ENCODE measurements at regions not wholly inside any gene's neighbourhood (a gene's known extent, or its start where the extent isn't known, plus 50 kb on each side); places are given as distances from the start of the nearest gene placed in this dataset.
"Not testable (repeated sequence)": the region's sequence is repeated elsewhere in the genome, so short reads cannot be mapped to it uniquely, and the experiment has no call there.

- DNase-seq = no peak
Observed at GRCh38 chr4:53712408-53713020, 121.2 kb upstream of the LNX1 start.

GRCh38 chr4:53711926-53712325 is 120.6 kb upstream of the LNX1 start:
- DNase-seq = no peak

- DNase-seq = no peak
Observed at GRCh38 chr4:53709693-53710092, 118.4 kb upstream of the LNX1 start.

GRCh38 chr4:53707491-53707890 is 116.2 kb upstream of the LNX1 start:
- no peak for DNase-seq

GRCh38 chr4:53706422-53707032 is 115.2 kb upstream of the LNX1 start:
- DNase-seq = peak; percentile 6

GRCh38 chr4:53705972-53706371 is 114.7 kb upstream of the LNX1 start:
- no peak for DNase-seq

GRCh38 chr4:53705151-53705764 is 114.0 kb upstream of the LNX1 start:
- DNase-seq = no peak

GRCh38 chr4:53704329-53704728 is 113.0 kb upstream of the LNX1 start:
- no peak for DNase-seq

GRCh38 chr4:53703267-53703655 is 112.0 kb upstream of the LNX1 start:
- no peak for DNase-seq

- DNase-seq = no peak
Observed at GRCh38 chr4:53702334-53703266, 111.3 kb upstream of the LNX1 start.

GRCh38 chr4:53701260-53701659 is 110.0 kb upstream of the LNX1 start:
- DNase-seq = not testable (repeated sequence)

- not testable (repeated sequence) for DNase-seq
Observed at GRCh38 chr4:53699310-53699709, 108.0 kb upstream of the LNX1 start.

GRCh38 chr4:53697016-53697685 is 105.9 kb upstream of the LNX1 start:
- no peak for DNase-seq

- no peak for DNase-seq
Observed at GRCh38 chr4:53695540-53696463, 104.5 kb upstream of the LNX1 start.

GRCh38 chr4:53694666-53695065 is 103.4 kb upstream of the LNX1 start:
- no peak for DNase-seq

GRCh38 chr4:53693909-53694308 is 102.6 kb upstream of the LNX1 start:
- DNase-seq = no peak

GRCh38 chr4:53693408-53693807 is 102.1 kb upstream of the LNX1 start:
- DNase-seq = no peak

GRCh38 chr4:53688186-53688790 is 97.0 kb upstream of the LNX1 start:
- peak; percentile 53 for DNase-seq

- no peak for DNase-seq
Observed at GRCh38 chr4:53686521-53686920, 95.2 kb upstream of the LNX1 start.

- no peak for DNase-seq
Observed at GRCh38 chr4:53684136-53685130, 93.1 kb upstream of the LNX1 start.

Data from activated CD4-positive, alpha-beta T cell treated with anti-CD3 and anti-CD28 coated beads, Interleukin-2, amount 50 U/mL, for 16 hours (primary cell).